Keratinocyte (primary cell): ENCODE measurements at regions not wholly inside any gene's neighbourhood (a gene's known extent, or its start where the extent isn't known, plus 50 kb on each side); places are given as distances from the start of the nearest gene placed in this dataset.

ENCODE experiments used
- DNase-seq: peaks from one replicate; pipeline ENCODE4 v3.0.0-alpha.2; 2011; ENCODE audit warnings: low read depth, missing footprints, low spot score
- FAIRE-seq: peaks from 2 replicates; lab custom pipeline; 2011; peaks lifted over from hg19 to GRCh38; lab: Jason Lieb, UNC
- H2AFZ ChIP-seq: 2 replicates; pipeline ENCODE4 v1.6.0; 2012; ENCODE audit warnings: low read length, control low read depth, inconsistent platforms; ENCODE audit not compliant: control insufficient read depth
- H3K27ac ChIP-seq: 2 replicates; pipeline ENCODE4 v1.5.1; 2011; ENCODE audit warnings: low read length; ENCODE audit not compliant: control insufficient read depth, insufficient read depth
- H3K27me3 ChIP-seq: 3 replicates; pipeline ENCODE4 v1.6.0; 2011; ENCODE audit warnings: low read length; ENCODE audit not compliant: control insufficient read depth, insufficient read depth; ENCODE audit errors: extremely low read depth
- H3K36me3 ChIP-seq, 2 experiments: 2 replicates in 1 of 2; 3 replicates in 1 of 2; pipeline ENCODE4 v1.5.1; 2011; ENCODE audit warnings: low read length in 2 of 2, mild to moderate bottlenecking in 1 of 2; ENCODE audit not compliant: control insufficient read depth in 2 of 2, insufficient read depth in 2 of 2; ENCODE audit errors: extremely low read depth in 1 of 2
- H3K4me1 ChIP-seq: 3 replicates; pipeline ENCODE4 v1.5.1; 2011; ENCODE audit warnings: low read length; ENCODE audit not compliant: control insufficient read depth, insufficient read depth; ENCODE audit errors: extremely low read depth
- H3K4me2 ChIP-seq: 3 replicates; pipeline ENCODE4 v1.6.0; 2011; ENCODE audit warnings: low read depth, low read length; ENCODE audit not compliant: control insufficient read depth, insufficient read depth; ENCODE audit errors: extremely low read depth
- H3K4me3 ChIP-seq, 3 experiments: fragments of 200-600 bp in 1 of 3; sonication (generic) in 1 of 3; 2 replicates in 2 of 3; 3 replicates in 1 of 3; pipeline ENCODE4 v1.5.1; 2011 to 2016; ENCODE audit warnings: low read length in 3 of 3, mild to moderate bottlenecking in 3 of 3, control low read depth in 2 of 3, inconsistent platforms in 1 of 3, low read depth in 1 of 3, mixed read lengths in 1 of 3, mixed run types in 1 of 3, moderate library complexity in 1 of 3; ENCODE audit not compliant: control insufficient read depth in 2 of 3, insufficient read depth in 2 of 3; ENCODE audit errors: extremely low read depth in 1 of 3
- H3K79me2 ChIP-seq: 2 replicates; pipeline ENCODE4 v1.6.0; 2012; ENCODE audit warnings: low read length; ENCODE audit not compliant: control insufficient read depth, insufficient read depth
- H3K9ac ChIP-seq: 3 replicates; pipeline ENCODE4 v1.6.0; 2011; ENCODE audit warnings: low read length; ENCODE audit not compliant: control insufficient read depth, insufficient read depth; ENCODE audit errors: extremely low read depth
- H3K9me1 ChIP-seq: 3 replicates; pipeline ENCODE4 v1.6.0; 2011; ENCODE audit warnings: low read length; ENCODE audit not compliant: control insufficient read depth, insufficient read depth; ENCODE audit errors: extremely low read depth
- H3K9me3 ChIP-seq: 2 replicates; pipeline ENCODE4 v1.5.1; 2012; ENCODE audit warnings: low read depth, low read length; ENCODE audit not compliant: control insufficient read depth
- H4K20me1 ChIP-seq: 3 replicates; pipeline ENCODE4 v1.6.0; 2011; ENCODE audit warnings: low read length; ENCODE audit not compliant: control insufficient read depth, insufficient read depth; ENCODE audit errors: extremely low read depth
- CTCF ChIP-seq, 3 experiments: IDR thresholded peaks in 1 of 3; conservative IDR thresholded peaks in 1 of 3; optimal IDR thresholded peaks in 1 of 3; 2 replicates in 2 of 3; 3 replicates in 1 of 3; pipeline versions ENCODE3 to v1.5.1; 2011; ENCODE audit warnings: low read length in 3 of 3, mild to moderate bottlenecking in 3 of 3, moderate library complexity in 2 of 3, control low read depth in 1 of 3, inconsistent platforms in 1 of 3; ENCODE audit not compliant: insufficient read depth in 2 of 3; ENCODE audit errors: extremely low read depth in 1 of 3
- EZH2 ChIP-seq: IDR thresholded peaks from one replicate; pipeline ENCODE4 v1.6.1; 2012; ENCODE audit warnings: inconsistent platforms, mild to moderate bottlenecking, low read length, moderate library complexity
- dilution Hi-C: fragments of 300-500 bp; cut with MboI; formaldehyde crosslinking; loops from one replicate; pipeline ENCODE4 v1.7.0; 2020; ENCODE audit warnings: low sequenced_read_pairs; ENCODE audit not compliant: extremely low pct_ligation_motif_present

GRCh38 chr1:173415490-173415889 is 61.6 kb upstream of the PRDX6 start:
- H4K20me1 ChIP-seq, result no peaks in the 10 kb centered on the region
- H3K79me2 ChIP-seq, result no peaks in the 10 kb centered on the region
- H3K27ac ChIP-seq, result no peak overlapping the region
- no peaks in the 10 kb centered on the region for H3K36me3 ChIP-seq
- no peak for DNase-seq
- no peak overlapping the region for H3K9ac ChIP-seq
- no peaks in the 10 kb centered on the region for H3K9me1 ChIP-seq
- no peak overlapping the region for H2AFZ ChIP-seq
- FAIRE-seq, result no peak
- H3K4me3 ChIP-seq, result no peak overlapping the region
- no peak overlapping the region for H3K4me2 ChIP-seq
- peaks cover 7% of the 10 kb centered on the region for H3K4me1 ChIP-seq
- H3K27me3 ChIP-seq, result no peaks in the 10 kb centered on the region
- TF ChIP-seq CTCF (optimal IDR thresholded peaks at IDR 0.05 in 1 of 3, IDR thresholded peaks at IDR 0.05 in 1 of 3, conservative IDR thresholded peaks at IDR 0.05 in 1 of 3; ENCODE audit: extremely low read depth in 1 of 3, insufficient read depth in 2 of 3, low read length in 3 of 3) (no peak), EZH2 (no peak)
- H3K9me3 ChIP-seq, result no peaks in the 10 kb centered on the region
- dilution Hi-C loops, result no loop called here

- no peak overlapping the region for H3K9ac ChIP-seq
- no peaks in the 10 kb centered on the region for H4K20me1 ChIP-seq
- DNase-seq (no peak), FAIRE-seq (no peak)
- peaks cover 7% of the 10 kb centered on the region for H3K4me1 ChIP-seq
- no peaks in the 10 kb centered on the region for H3K36me3 ChIP-seq
- H3K4me3 ChIP-seq, result no peak overlapping the region
- no peaks in the 10 kb centered on the region for H3K79me2 ChIP-seq
- TF ChIP-seq EZH2 (no peak), CTCF (optimal IDR thresholded peaks at IDR 0.05 in 1 of 3, IDR thresholded peaks at IDR 0.05 in 1 of 3, conservative IDR thresholded peaks at IDR 0.05 in 1 of 3; ENCODE audit: extremely low read depth in 1 of 3, insufficient read depth in 2 of 3, low read length in 3 of 3) (no peak)
- dilution Hi-C loops, result no loop called here
- no peak overlapping the region for H3K27ac ChIP-seq
- no peak overlapping the region for H2AFZ ChIP-seq
- no peaks in the 10 kb centered on the region for H3K27me3 ChIP-seq
- no peak overlapping the region for H3K4me2 ChIP-seq
- H3K9me1 ChIP-seq, result no peaks in the 10 kb centered on the region
- no peaks in the 10 kb centered on the region for H3K9me3 ChIP-seq
Observed at GRCh38 chr1:173415905-173416450, 61.2 kb upstream of the PRDX6 start.
